Esophagus muscularis mucosa (tissue), 4 donors: ENCODE measurements at regions not wholly inside any gene's neighbourhood (a gene's known extent, or its start where the extent isn't known, plus 50 kb on each side); places are given as distances from the start of the nearest gene placed in this dataset.

ENCODE experiments used
- DNase-seq: peaks from one replicate; pipeline ENCODE4 v3.0.0-alpha.2; 2017; ENCODE audit errors: extremely low spot score
- H3K27ac ChIP-seq, 4 donors: fragments of 200-600 bp; sonication (generic); replicated peaks in 1 of 4; 1 replicate in 3 of 4; 2 replicates in 1 of 4; pipeline ENCODE4 v1.5.1; 2016 to 2019; ENCODE audit warnings: mild to moderate bottlenecking in 1 of 4
- H3K27me3 ChIP-seq, 4 donors: fragments of 200-600 bp; sonication (generic); one replicate each; pipeline versions ENCODE4 v1.5.1 to v1.6.0; 2016 to 2019
- H3K36me3 ChIP-seq, 4 donors: fragments of 200-600 bp; sonication (generic); one replicate each; pipeline ENCODE4 v1.5.1; 2016 to 2019
- H3K4me1 ChIP-seq, 4 donors: fragments of 200-600 bp; sonication (generic); one replicate each; pipeline ENCODE4 v1.5.1; 2016 to 2019
- H3K4me3 ChIP-seq, 4 donors: fragments of 200-600 bp; sonication (generic); 1 replicate in 2 of 4; 2 replicates in 2 of 4; pipeline ENCODE4 v1.5.1; 2016 to 2019; ENCODE audit warnings: mild to moderate bottlenecking in 4 of 4, moderate library complexity in 1 of 4
- H3K9me3 ChIP-seq, 4 donors: fragments of 200-600 bp; sonication (generic); 1 replicate in 3 of 4; 2 replicates in 1 of 4; pipeline ENCODE4 v1.5.1; 2016 to 2019
- EP300 ChIP-seq: sonication (generic); formaldehyde crosslinking; IDR thresholded peaks from one replicate; pipeline ENCODE4 v1.6.1; 2017; ENCODE audit warnings: antibody characterized with exemption
- POLR2A ChIP-seq: fragments of 450-650 bp; IDR thresholded peaks from one replicate; pipeline ENCODE4 v1.6.1; 2017; ENCODE audit warnings: antibody characterized with exemption, moderate library complexity, mild to moderate bottlenecking, low read depth
- POLR2AphosphoS5 ChIP-seq, 2 donors: sonication (generic); formaldehyde crosslinking; IDR thresholded peaks; one replicate each; pipeline ENCODE4 v1.6.1; 2017; ENCODE audit warnings: antibody characterized with exemption in 2 of 2
- WGBS: methylation state at CpG from one replicate; pipeline ENCODE4 v1.1.5; 2018; 5-methylcytosine and 5-hydroxymethylcytosine counted together
- intact Hi-C: fragments of 100-400 bp; cut with DNase I; formaldehyde crosslinking; loops from one replicate; pipeline ENCODE4 v1.15.1; 2023
- TF ChIP-seq, protein P1 (sequence below), 3 experiments: fragments of 200-600 bp in 2 of 3; fragments of 450-650 bp in 1 of 3; sonication (generic) in 2 of 3; IDR thresholded peaks; one replicate each; pipeline ENCODE4 v1.5.1; 2017 to 2019; ENCODE audit warnings: antibody characterized with exemption in 3 of 3, mild to moderate bottlenecking in 2 of 3, moderate library complexity in 1 of 3

DNA sequence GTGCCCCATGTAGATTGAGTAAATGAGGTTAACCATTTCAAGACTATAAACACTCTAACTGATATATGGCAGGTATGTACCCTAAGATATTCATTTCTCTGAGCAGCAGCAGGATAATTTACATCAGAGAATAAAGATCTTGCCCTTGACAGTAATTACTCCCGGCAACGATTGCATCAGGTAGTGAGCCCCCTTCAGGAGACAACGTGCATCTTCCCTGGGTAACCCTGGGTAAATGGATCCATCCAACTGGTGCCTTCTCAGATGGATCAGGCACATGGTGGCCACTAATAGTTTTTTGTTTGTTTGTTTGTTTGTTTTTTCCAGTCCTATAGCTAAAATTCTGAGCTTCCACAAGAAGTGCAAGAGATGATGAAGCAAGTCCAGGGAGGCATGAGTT, 469.4 kb upstream of the SLC35B3 start:
- no peak for DNase-seq
- no peaks in the 10 kb centered on the region for H3K9me3 ChIP-seq
- no peak overlapping the region for H3K4me3 ChIP-seq
- H3K4me1 ChIP-seq, result no peaks in the 10 kb centered on the region
- intact Hi-C loops, result no loop called here
- no peaks in the 10 kb centered on the region for H3K36me3 ChIP-seq
- TF ChIP-seq, protein P1, sequence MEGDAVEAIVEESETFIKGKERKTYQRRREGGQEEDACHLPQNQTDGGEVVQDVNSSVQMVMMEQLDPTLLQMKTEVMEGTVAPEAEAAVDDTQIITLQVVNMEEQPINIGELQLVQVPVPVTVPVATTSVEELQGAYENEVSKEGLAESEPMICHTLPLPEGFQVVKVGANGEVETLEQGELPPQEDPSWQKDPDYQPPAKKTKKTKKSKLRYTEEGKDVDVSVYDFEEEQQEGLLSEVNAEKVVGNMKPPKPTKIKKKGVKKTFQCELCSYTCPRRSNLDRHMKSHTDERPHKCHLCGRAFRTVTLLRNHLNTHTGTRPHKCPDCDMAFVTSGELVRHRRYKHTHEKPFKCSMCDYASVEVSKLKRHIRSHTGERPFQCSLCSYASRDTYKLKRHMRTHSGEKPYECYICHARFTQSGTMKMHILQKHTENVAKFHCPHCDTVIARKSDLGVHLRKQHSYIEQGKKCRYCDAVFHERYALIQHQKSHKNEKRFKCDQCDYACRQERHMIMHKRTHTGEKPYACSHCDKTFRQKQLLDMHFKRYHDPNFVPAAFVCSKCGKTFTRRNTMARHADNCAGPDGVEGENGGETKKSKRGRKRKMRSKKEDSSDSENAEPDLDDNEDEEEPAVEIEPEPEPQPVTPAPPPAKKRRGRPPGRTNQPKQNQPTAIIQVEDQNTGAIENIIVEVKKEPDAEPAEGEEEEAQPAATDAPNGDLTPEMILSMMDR (IDR thresholded peaks at IDR 0.05), result no peak
- TF ChIP-seq EP300 (no peak), POLR2AphosphoS5 (IDR thresholded peaks at IDR 0.05) (no peak), POLR2A (no peak)
- WGBS, result 69% methylated on average over 3 of the region's 3 CpGs
- no peak overlapping the region for H3K27ac ChIP-seq
- H3K27me3 ChIP-seq, result no peaks in the 10 kb centered on the region

DNA sequence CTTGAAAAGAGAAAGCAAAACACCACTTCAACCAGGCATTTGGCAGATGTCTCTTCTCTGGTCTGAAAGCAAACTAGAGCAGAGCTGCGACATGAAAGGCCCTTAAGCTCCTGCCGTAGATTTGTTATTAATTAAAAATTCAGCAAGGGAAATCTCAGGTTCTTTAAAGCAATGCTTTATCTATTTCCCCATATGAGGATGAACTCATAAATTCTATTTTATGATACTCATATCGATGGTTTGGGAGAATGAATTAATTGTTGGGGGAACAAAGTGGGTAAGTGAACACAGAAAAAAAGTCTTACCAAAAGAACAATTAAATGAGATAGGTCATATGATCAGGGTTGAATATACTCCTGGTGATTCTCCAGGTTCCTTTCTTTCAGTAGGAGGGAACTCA, 464.7 kb upstream of the SLC35B3 start:
- Histone ChIP-seq H3K9me3 (no peaks in the 10 kb centered on the region), H3K4me1 (no peaks in the 10 kb centered on the region), H3K27ac (no peak overlapping the region), H3K36me3 (no peaks in the 10 kb centered on the region), H3K4me3 (no peak overlapping the region), H3K27me3 (no peaks in the 10 kb centered on the region)
- no peak for DNase-seq
- intact Hi-C loops, result no loop called here
- TF ChIP-seq POLR2A, result no peak
- TF ChIP-seq, protein P1 (IDR thresholded peaks at IDR 0.05), result no peak
- no peak for TF ChIP-seq EP300
- TF ChIP-seq POLR2AphosphoS5 (IDR thresholded peaks at IDR 0.05), result no peak
- WGBS, result 47% methylated on average over 3 of the region's 3 CpGs

DNA sequence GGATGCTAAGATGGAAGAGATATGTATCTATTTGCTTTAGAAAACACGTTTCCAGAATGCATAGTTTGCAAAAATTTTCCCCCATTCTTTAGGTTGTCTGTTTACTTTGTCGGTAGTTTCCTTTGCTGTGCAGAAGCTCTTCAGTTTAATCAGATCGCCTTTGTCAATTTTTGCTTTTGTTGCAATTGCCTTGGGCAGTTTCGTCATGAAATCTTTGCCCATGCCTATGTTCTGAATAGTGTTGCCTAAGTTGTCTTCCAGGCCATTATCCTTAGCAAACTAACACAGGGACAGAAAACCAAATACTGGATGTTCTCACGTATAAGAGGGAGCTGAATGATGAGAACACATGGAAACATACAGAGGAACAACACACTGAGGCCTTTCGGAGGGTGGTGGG, 454.2 kb upstream of the SLC35B3 start:
- Histone ChIP-seq H3K36me3 (no peaks in the 10 kb centered on the region), H3K4me3 (no peak overlapping the region), H3K27ac (no peak overlapping the region), H3K4me1 (no peaks in the 10 kb centered on the region), H3K9me3 (no peaks in the 10 kb centered on the region), H3K27me3 (no peaks in the 10 kb centered on the region)
- TF ChIP-seq POLR2AphosphoS5 (IDR thresholded peaks at IDR 0.05), result no peak
- TF ChIP-seq, protein P1 (IDR thresholded peaks at IDR 0.05), result no peak
- TF ChIP-seq POLR2A, result no peak
- 74% methylated on average over 6 of the region's 6 CpGs for WGBS
- intact Hi-C loops, result no loop called here
- no peak for DNase-seq

DNA sequence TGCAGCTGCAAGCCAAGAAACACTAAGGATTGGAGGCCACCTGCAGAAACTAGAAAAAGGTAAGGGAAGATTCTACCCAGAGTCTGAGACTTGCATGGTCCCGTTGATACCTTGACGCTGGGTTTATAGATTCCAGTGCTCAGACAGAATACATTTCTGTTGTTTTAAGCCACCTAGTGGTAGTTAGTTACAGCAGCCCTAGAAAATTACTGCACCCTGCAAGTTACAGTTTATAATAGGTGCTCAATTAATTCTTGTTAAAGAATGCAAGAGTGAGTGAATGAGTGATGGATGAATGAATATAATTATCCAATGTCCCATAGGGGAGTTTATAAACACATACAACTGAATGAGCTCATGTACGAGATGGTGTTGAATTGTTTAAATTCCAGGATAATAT, 453.1 kb upstream of the SLC35B3 start:
- H3K36me3 ChIP-seq, result no peaks in the 10 kb centered on the region
- no peaks in the 10 kb centered on the region for H3K9me3 ChIP-seq
- intact Hi-C loops, result no loop called here
- no peak overlapping the region for H3K4me3 ChIP-seq
- 58% methylated on average over 3 of the region's 3 CpGs for WGBS
- TF ChIP-seq EP300 (no peak), POLR2A (no peak), POLR2AphosphoS5 (IDR thresholded peaks at IDR 0.05) (no peak)
- TF ChIP-seq, protein P1 (IDR thresholded peaks at IDR 0.05), result no peak
- H3K27ac ChIP-seq, result no peak overlapping the region
- no peaks in the 10 kb centered on the region for H3K4me1 ChIP-seq
- H3K27me3 ChIP-seq, result no peaks in the 10 kb centered on the region
- DNase-seq, result no peak

DNA sequence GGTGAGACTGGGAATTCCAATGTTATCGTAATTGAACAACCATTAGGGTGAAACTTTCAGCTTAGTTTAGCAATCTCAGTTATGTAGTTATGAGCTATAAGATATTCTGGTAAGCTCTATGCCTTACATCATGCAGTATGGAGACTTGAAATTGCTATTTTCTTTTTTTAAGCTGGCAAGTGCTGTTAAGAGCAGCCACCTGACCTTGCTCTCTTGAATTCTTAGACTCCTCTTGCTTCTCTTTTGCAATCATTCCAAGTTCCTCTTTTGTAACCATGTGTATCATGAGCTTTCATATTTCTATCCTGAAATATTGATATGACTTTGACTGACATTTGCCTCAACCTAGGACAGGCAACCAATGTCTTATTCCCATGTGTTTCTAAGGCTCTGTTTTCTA, 446.3 kb upstream of the SLC35B3 start:
- DNase-seq, result no peak
- intact Hi-C loops, result no loop called here
- H3K27ac ChIP-seq, result no peak overlapping the region
- no peaks in the 10 kb centered on the region for H3K27me3 ChIP-seq
- H3K9me3 ChIP-seq, result no peaks in the 10 kb centered on the region
- TF ChIP-seq EP300 (no peak), POLR2A (no peak), POLR2AphosphoS5 (IDR thresholded peaks at IDR 0.05) (no peak)
- TF ChIP-seq, protein P1 (IDR thresholded peaks at IDR 0.05), result no peak
- no peak overlapping the region for H3K4me3 ChIP-seq
- WGBS, result 0% methylated on average over 1 of the region's 1 CpG
- H3K4me1 ChIP-seq, result no peaks in the 10 kb centered on the region
- H3K36me3 ChIP-seq, result no peaks in the 10 kb centered on the region
